ENCODE measurements at regions not wholly inside any gene's neighbourhood (a gene's known extent, or its start where the extent isn't known, plus 50 kb on each side); places are given as distances from the start of the nearest gene placed in this dataset.

DNA sequence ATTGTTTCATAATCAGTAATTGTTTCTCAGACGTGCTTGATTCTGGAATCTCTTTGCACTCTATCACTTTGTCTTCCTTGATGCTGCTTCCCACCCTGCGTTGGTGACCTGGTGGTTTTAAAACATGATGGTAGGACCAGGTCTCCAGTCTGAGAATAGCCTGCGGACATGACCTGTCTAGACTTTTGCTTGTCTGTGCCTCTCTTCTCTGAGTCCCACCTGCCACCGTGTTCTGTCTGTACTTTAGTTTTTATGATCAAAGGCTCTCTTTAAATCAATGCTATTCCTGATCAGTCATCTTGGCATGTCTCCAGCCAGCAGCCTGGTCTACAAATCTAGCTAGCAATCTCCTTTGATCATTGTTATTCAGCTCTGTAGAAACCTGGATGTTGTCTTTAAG is 933.9 kb downstream of the DIAPH3 start:
- H3K4me1 ChIP-seq (ENCODE audit: control insufficient read depth in 1 of 2, insufficient read depth in 2 of 2, low read depth in 1 of 2, low read length in 1 of 2): no peaks in the 10 kb centered on the region; a peak in 1 of 4 replicates
- H3K27me3 ChIP-seq (ENCODE audit: insufficient read depth): no peaks in the 10 kb centered on the region; the same call in 1 of the 2 replicates
- H3K79me2 ChIP-seq (ENCODE audit: insufficient read depth): no peaks in the 10 kb centered on the region
- no peak overlapping the region for H3K4me2 ChIP-seq
- no peaks in the 10 kb centered on the region for H3F3A ChIP-seq (replicated peaks; ENCODE audit: insufficient read depth)
- no peaks in the 10 kb centered on the region for H4K20me1 ChIP-seq (ENCODE audit: insufficient read depth)
- no peak overlapping the region for H3K27ac ChIP-seq (ENCODE audit: low read depth in 2 of 2, low read length in 1 of 2)
- no peaks in the 10 kb centered on the region for H3K9me3 ChIP-seq
- ChIA-PET CTCF (interaction anchor here (0.6 kb wide), 1 partner anchor 79 kb away, joined by 3 read pairs; no protein-coding TSS in a partner anchor), POLR2A (no interaction called here)
- no peak for TF ChIP-seq TAF1 (IDR thresholded peaks at IDR 0.05; ENCODE audit: borderline replicate concordance, low read depth, low read length)
- TF ChIP-seq RFX5 (IDR thresholded peaks at IDR 0.05; ENCODE audit: low read length): no peak
- TF ChIP-seq, protein P1, sequence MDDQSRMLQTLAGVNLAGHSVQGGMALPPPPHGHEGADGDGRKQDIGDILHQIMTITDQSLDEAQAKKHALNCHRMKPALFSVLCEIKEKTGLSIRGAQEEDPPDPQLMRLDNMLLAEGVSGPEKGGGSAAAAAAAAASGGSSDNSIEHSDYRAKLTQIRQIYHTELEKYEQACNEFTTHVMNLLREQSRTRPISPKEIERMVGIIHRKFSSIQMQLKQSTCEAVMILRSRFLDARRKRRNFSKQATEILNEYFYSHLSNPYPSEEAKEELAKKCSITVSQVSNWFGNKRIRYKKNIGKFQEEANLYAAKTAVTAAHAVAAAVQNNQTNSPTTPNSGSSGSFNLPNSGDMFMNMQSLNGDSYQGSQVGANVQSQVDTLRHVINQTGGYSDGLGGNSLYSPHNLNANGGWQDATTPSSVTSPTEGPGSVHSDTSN (IDR thresholded peaks at IDR 0.05): no peak
- no peak for TF ChIP-seq RAD21 (IDR thresholded peaks at IDR 0.05; ENCODE audit: low read length)
- no peak for TF ChIP-seq CHD2 (IDR thresholded peaks at IDR 0.05; ENCODE audit: low read length, partially characterized antibody)
- no peak for TF ChIP-seq MEF2A (IDR thresholded peaks at IDR 0.05; ENCODE audit: borderline replicate concordance, low read depth)
- TF ChIP-seq EZH2phosphoT487 (IDR thresholded peaks at IDR 0.05; ENCODE audit: borderline replicate concordance, low read depth): no peak
- no peak for TF ChIP-seq SMC3 (IDR thresholded peaks at IDR 0.05; ENCODE audit: low read depth, low read length)
- no peak for TF ChIP-seq FOSL2 (IDR thresholded peaks at IDR 0.05; ENCODE audit: borderline replicate concordance, low read depth)
- TF ChIP-seq NFIC (IDR thresholded peaks at IDR 0.05; ENCODE audit: borderline replicate concordance): no peak
- TF ChIP-seq JUND (IDR thresholded peaks at IDR 0.05): no peak
- TF ChIP-seq RCOR1 (IDR thresholded peaks at IDR 0.05; ENCODE audit: low read length): no peak
- TF ChIP-seq POLR2AphosphoS5 (IDR thresholded peaks at IDR 0.05; ENCODE audit: low read depth, low read length): no peak
- TF ChIP-seq, protein P2, sequence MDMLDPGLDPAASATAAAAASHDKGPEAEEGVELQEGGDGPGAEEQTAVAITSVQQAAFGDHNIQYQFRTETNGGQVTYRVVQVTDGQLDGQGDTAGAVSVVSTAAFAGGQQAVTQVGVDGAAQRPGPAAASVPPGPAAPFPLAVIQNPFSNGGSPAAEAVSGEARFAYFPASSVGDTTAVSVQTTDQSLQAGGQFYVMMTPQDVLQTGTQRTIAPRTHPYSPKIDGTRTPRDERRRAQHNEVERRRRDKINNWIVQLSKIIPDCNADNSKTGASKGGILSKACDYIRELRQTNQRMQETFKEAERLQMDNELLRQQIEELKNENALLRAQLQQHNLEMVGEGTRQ (IDR thresholded peaks at IDR 0.05; ENCODE audit: borderline replicate concordance, low read depth, low read length): no peak
- H3K9ac ChIP-seq: no peak overlapping the region
- WGBS (ENCODE audit: low lambda C conversion rate): 66% methylated on average over 4 of the region's 4 CpGs
- no peak for DNase-seq
- H2AFZ ChIP-seq (ENCODE audit: low read depth): no peak overlapping the region
- H3K36me3 ChIP-seq (replicated peaks in 1 of 2; ENCODE audit: control insufficient read depth in 1 of 2, insufficient read depth in 2 of 2, low read length in 1 of 2): no peaks in the 10 kb centered on the region
- no peaks in the 10 kb centered on the region for H3K9me2 ChIP-seq
- no peak overlapping the region for H3K4me3 ChIP-seq (ENCODE audit: low read depth in 2 of 2, low read length in 1 of 2)

DNA sequence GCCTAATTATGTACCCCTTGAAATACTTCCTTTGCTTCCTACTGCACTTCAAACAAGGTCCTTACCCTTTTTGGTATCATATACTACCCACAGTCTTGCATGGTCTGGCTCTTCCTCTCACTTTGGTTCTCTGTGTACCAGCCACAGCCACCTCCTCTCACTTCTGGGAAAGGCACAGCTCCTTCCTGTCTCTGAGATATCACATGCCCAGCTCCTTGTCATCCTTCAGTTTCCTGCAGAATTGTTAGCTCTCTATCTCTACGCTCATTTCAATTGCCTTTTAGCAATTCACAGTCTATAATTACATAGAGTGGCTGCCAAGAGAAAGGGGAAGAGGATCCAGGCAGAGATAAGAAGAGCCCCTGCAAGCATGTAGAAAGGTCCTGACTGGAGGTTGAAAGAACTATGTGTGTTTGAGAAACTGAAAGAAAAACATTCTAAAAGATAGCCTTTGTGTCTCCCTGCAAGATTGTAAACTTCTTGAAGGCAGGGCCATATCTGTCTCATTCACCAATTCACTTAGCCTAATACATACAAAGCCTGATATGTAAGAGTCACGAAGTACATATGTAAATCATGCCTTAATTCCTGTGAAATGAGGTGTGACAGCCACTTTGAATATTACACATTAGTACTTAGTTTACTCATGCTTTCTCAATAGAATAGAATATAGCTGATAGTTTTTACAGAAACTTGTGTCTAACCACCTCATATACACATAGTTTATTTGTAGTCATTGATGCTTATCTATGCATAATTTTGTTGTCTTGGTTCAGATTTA is 933.1 kb downstream of the DIAPH3 start:
- DNase-seq: no peak
- Histone ChIP-seq H2AFZ (ENCODE audit: low read depth) (no peak overlapping the region), H3F3A (replicated peaks; ENCODE audit: insufficient read depth) (no peaks in the 10 kb centered on the region), H3K36me3 (replicated peaks in 1 of 2; ENCODE audit: control insufficient read depth in 1 of 2, insufficient read depth in 2 of 2, low read length in 1 of 2) (no peaks in the 10 kb centered on the region), H3K4me3 (ENCODE audit: low read depth in 2 of 2, low read length in 1 of 2) (no peak overlapping the region), H3K27me3 (ENCODE audit: insufficient read depth) (no peaks in the 10 kb centered on the region; the same call in 1 of the 2 replicates), H3K9me3 (no peaks in the 10 kb centered on the region), H3K27ac (ENCODE audit: low read depth in 2 of 2, low read length in 1 of 2) (no peak overlapping the region), H3K4me1 (ENCODE audit: control insufficient read depth in 1 of 2, insufficient read depth in 2 of 2, low read depth in 1 of 2, low read length in 1 of 2) (no peaks in the 10 kb centered on the region; a peak in 2 of 4 replicates), H3K4me2 (no peak overlapping the region), H3K9ac (no peak overlapping the region), H3K79me2 (ENCODE audit: insufficient read depth) (no peaks in the 10 kb centered on the region), H3K9me2 (no peaks in the 10 kb centered on the region), H4K20me1 (ENCODE audit: insufficient read depth) (no peaks in the 10 kb centered on the region)
- ChIA-PET POLR2A (no interaction called here), CTCF (interaction anchor here (1.3 kb wide), 1 partner anchor 10 kb away, joined by 3 read pairs; no protein-coding TSS in a partner anchor)
- no peak for TF ChIP-seq RXRA (IDR thresholded peaks at IDR 0.05; ENCODE audit: borderline replicate concordance, low read depth)
- TF ChIP-seq, protein P1 (IDR thresholded peaks at IDR 0.05): no peak
- no peak for TF ChIP-seq RCOR1 (IDR thresholded peaks at IDR 0.05; ENCODE audit: low read length)
- no peak for TF ChIP-seq TAF1 (IDR thresholded peaks at IDR 0.05; ENCODE audit: borderline replicate concordance, low read depth, low read length)
- TF ChIP-seq, protein P3, sequence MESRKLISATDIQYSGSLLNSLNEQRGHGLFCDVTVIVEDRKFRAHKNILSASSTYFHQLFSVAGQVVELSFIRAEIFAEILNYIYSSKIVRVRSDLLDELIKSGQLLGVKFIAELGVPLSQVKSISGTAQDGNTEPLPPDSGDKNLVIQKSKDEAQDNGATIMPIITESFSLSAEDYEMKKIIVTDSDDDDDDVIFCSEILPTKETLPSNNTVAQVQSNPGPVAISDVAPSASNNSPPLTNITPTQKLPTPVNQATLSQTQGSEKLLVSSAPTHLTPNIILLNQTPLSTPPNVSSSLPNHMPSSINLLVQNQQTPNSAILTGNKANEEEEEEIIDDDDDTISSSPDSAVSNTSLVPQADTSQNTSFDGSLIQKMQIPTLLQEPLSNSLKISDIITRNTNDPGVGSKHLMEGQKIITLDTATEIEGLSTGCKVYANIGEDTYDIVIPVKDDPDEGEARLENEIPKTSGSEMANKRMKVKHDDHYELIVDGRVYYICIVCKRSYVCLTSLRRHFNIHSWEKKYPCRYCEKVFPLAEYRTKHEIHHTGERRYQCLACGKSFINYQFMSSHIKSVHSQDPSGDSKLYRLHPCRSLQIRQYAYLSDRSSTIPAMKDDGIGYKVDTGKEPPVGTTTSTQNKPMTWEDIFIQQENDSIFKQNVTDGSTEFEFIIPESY (IDR thresholded peaks at IDR 0.05; ENCODE audit: borderline replicate concordance, low read depth): no peak
- TF ChIP-seq NRF1 (IDR thresholded peaks at IDR 0.05; ENCODE audit: low read depth, low read length): no peak
- 29% methylated on average over 2 of the region's 2 CpGs for WGBS (ENCODE audit: low lambda C conversion rate)
